GM12891 (cell line): ENCODE measurements at regions not wholly inside any gene's neighbourhood (a gene's known extent, or its start where the extent isn't known, plus 50 kb on each side); places are given as distances from the start of the nearest gene placed in this dataset.

Source experiments
- DNase-seq: peaks from one replicate; pipeline ENCODE4 v3.0.0; 2011; ENCODE audit warnings: low spot score; ENCODE audit not compliant: insufficient read length
- FAIRE-seq: peaks from 2 replicates; lab custom pipeline; 2011; peaks lifted over from hg19 to GRCh38; lab: Jason Lieb, UNC
- PAX5 ChIP-seq: IDR thresholded peaks from 2 replicates; pipeline ENCODE4 v1.6.1; 2011; ENCODE audit warnings: low read length, moderate library complexity, mild to moderate bottlenecking; ENCODE audit not compliant: insufficient read depth, severe bottlenecking
- POLR2A ChIP-seq: IDR thresholded peaks from 2 replicates; pipeline ENCODE4 v1.6.1; 2011; ENCODE audit warnings: low read depth, low read length, control low read depth
- POLR2AphosphoS5 ChIP-seq: IDR thresholded peaks from 2 replicates; pipeline ENCODE4 v1.6.1; 2011; ENCODE audit warnings: low read depth, low read length, control low read depth
- POU2F2 ChIP-seq: IDR thresholded peaks from 2 replicates; pipeline ENCODE4 v1.6.1; 2011; ENCODE audit warnings: low read depth, mild to moderate bottlenecking, control low read depth, low read length, moderate library complexity
- SPI1 ChIP-seq: IDR thresholded peaks from 2 replicates; pipeline ENCODE4 v1.6.1; 2011; ENCODE audit warnings: low read depth, low read length, control low read depth
- TAF1 ChIP-seq: IDR thresholded peaks from 2 replicates; pipeline ENCODE4 v1.6.1; 2011; ENCODE audit warnings: low read depth, low read length, control low read depth

- DNase-seq (no peak), FAIRE-seq (no peak)
- TF ChIP-seq POLR2AphosphoS5, result no peak
- no peak for TF ChIP-seq POLR2A
- no peak for TF ChIP-seq SPI1
Measured at GRCh38 chr20:3311623-3312022, 72.6 kb upstream of the SLC4A11 start.

GRCh38 chr20:3309226-3309625 lies 70.2 kb upstream of the SLC4A11 start:
- no peak for TF ChIP-seq TAF1
- TF ChIP-seq SPI1, result no peak
- no peak for TF ChIP-seq POLR2AphosphoS5
- no peak for TF ChIP-seq POLR2A
- no peak for TF ChIP-seq PAX5
- TF ChIP-seq POU2F2, result no peak
- FAIRE-seq, result peak; percentile 5
- DNase-seq, result no peak

- no peak for FAIRE-seq
Measured at GRCh38 chr20:3307725-3308124, 68.7 kb upstream of the SLC4A11 start.

GRCh38 chr20:3307078-3307477 lies 68.1 kb upstream of the SLC4A11 start:
- DNase-seq, result no peak

More at GRCh38 chr20:3307725-3308124, 68.7 kb upstream of the SLC4A11 start:
- TF ChIP-seq TAF1 (no peak), SPI1 (no peak), POLR2AphosphoS5 (no peak)
- no peak for DNase-seq

GRCh38 chr20:3306068-3306467 lies 67.1 kb upstream of the SLC4A11 start:
- TF ChIP-seq POU2F2 (no peak), PAX5 (no peak), SPI1 (no peak), POLR2AphosphoS5 (no peak), TAF1 (no peak), POLR2A (no peak)
- DNase-seq (no peak), FAIRE-seq (no peak)

More at GRCh38 chr20:3307078-3307477, 68.1 kb upstream of the SLC4A11 start:
- no peak for FAIRE-seq
- no peak for TF ChIP-seq SPI1
- TF ChIP-seq POLR2A, result no peak
- TF ChIP-seq PAX5, result no peak
- no peak for TF ChIP-seq POLR2AphosphoS5
- TF ChIP-seq POU2F2, result no peak
- TF ChIP-seq TAF1, result no peak

GRCh38 chr20:3304456-3304855 lies 65.5 kb upstream of the SLC4A11 start:
- no peak for TF ChIP-seq POLR2AphosphoS5
- TF ChIP-seq SPI1, result no peak
- TF ChIP-seq TAF1, result no peak
- TF ChIP-seq POU2F2, result no peak
- no peak for TF ChIP-seq POLR2A
- DNase-seq (no peak), FAIRE-seq (no peak)

GRCh38 chr20:3297079-3297378 lies 58.0 kb upstream of the SLC4A11 start:
- TF ChIP-seq PAX5 (no peak), POLR2AphosphoS5 (no peak), SPI1 (no peak), TAF1 (no peak), POLR2A (no peak), POU2F2 (no peak)
- DNase-seq (no peak), FAIRE-seq (no peak)

GRCh38 chr20:3296261-3297078 lies 57.5 kb upstream of the SLC4A11 start:
- TF ChIP-seq POLR2A (no peak), POLR2AphosphoS5 (no peak), TAF1 (no peak), SPI1 (no peak), PAX5 (no peak)
- DNase-seq, result no peak
- no peak for FAIRE-seq
